ENCODE measurements at regions not wholly inside any gene's neighbourhood (a gene's known extent, or its start where the extent isn't known, plus 50 kb on each side); places are given as distances from the start of the nearest gene placed in this dataset.

DNA sequence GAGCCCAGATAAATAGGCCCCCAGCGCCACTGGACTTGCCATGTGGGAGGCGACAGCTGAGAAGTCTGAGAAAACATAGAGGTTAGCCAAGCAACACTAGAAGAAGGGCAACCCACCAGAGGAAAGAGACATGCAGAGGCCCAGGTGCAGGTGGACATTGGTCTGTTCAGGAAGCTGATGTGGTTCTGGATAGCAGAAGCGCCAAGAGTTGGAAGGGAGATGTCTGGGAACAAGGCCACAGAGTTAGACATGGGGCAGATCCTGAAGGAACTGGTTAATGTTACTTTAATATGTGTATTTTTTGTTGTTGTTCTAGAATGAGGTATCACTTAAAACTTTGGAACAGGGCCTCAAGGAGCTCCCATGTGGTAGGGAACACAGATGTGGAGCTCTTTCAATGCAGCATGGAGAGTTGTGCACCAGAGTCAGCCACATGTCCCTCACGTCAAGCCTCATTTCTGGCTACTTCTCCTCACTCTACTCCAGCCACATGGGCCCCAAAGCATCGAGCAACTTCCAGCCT is 62.2 kb upstream of the PKDCC start:
- TF ChIP-seq POLR2A (IDR thresholded peaks at IDR 0.05) (no peak), CTCF (IDR thresholded peaks at IDR 0.05) (no peak)

Data from uterus (tissue), 2 donors.